ENCODE measurements at regions not wholly inside any gene's neighbourhood (a gene's known extent, or its start where the extent isn't known, plus 50 kb on each side); places are given as distances from the start of the nearest gene placed in this dataset.

DNA sequence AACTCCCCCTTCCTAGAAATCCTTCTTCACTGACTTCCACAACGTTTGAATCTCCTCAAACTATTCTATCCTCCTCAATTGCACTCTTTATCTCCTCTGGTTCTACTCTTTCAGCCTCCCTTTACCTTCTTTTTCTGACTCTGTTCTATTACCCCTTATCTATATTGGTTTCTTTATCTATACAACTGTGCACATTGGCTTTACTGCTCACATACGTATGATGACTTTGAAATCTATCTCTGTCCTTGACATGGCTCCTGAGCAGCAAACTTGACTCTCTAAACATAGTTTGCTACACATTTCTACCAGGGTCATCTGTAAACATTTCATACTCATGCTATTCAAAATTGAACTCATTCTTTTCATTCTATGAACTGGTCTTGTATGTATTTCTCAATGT, 601.0 kb upstream of the LINC00305 start:
- TF ChIP-seq SUZ12 (IDR thresholded peaks at IDR 0.05; ENCODE audit: extremely low read depth, insufficient read depth, insufficient read length) (no peak), ZNF274 (IDR thresholded peaks at IDR 0.05; ENCODE audit: low read depth, low read length) (no peak)
